ENCODE measurements at regions not wholly inside any gene's neighbourhood (a gene's known extent, or its start where the extent isn't known, plus 50 kb on each side); places are given as distances from the start of the nearest gene placed in this dataset.

DNA sequence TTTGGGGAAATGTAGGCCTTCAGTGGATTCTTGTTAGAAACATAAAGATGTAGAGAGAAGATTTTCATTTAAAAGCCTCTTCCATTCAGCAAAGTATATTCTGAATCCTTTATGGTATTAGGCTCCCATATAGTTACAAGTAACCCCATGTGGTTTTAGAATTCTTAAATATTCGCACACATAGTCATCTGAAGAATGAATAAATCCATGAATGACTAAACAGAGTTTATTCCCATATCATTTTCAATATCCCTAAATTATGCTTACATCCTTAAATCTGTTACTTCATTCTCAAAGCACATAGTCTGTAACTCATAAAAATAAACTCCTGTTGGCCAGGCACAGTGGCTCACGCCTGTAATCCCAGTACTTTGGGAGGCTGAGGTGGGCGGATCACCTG lies 962.1 kb downstream of the KCNJ18 start:
- Mint-ChIP-seq H3K9me3 (ENCODE audit: unreplicated experiment) (peaks cover 5% of the 10 kb centered on the region), H3K27me3 (ENCODE audit: unreplicated experiment) (no peaks in the 10 kb centered on the region), H3K36me3 (ENCODE audit: low read depth, unreplicated experiment) (peaks cover 4% of the 10 kb centered on the region), H3K4me1 (ENCODE audit: unreplicated experiment) (no peaks in the 10 kb centered on the region), H3K4me3 (ENCODE audit: unreplicated experiment) (no peak overlapping the region), H3K27ac (ENCODE audit: unreplicated experiment) (no peak overlapping the region)
- TF ChIP-seq, protein P1, sequence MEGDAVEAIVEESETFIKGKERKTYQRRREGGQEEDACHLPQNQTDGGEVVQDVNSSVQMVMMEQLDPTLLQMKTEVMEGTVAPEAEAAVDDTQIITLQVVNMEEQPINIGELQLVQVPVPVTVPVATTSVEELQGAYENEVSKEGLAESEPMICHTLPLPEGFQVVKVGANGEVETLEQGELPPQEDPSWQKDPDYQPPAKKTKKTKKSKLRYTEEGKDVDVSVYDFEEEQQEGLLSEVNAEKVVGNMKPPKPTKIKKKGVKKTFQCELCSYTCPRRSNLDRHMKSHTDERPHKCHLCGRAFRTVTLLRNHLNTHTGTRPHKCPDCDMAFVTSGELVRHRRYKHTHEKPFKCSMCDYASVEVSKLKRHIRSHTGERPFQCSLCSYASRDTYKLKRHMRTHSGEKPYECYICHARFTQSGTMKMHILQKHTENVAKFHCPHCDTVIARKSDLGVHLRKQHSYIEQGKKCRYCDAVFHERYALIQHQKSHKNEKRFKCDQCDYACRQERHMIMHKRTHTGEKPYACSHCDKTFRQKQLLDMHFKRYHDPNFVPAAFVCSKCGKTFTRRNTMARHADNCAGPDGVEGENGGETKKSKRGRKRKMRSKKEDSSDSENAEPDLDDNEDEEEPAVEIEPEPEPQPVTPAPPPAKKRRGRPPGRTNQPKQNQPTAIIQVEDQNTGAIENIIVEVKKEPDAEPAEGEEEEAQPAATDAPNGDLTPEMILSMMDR (IDR thresholded peaks at IDR 0.05; ENCODE audit: unreplicated experiment): no peak
- DNase-seq (ENCODE audit: low spot score): no peak

GRCh38 chr17:22669721-22670120 lies 977.4 kb downstream of the KCNJ18 start:
- peaks cover 28% of the 10 kb centered on the region for H3K9me3 Mint-ChIP-seq (ENCODE audit: unreplicated experiment)
- DNase-seq (ENCODE audit: low spot score): no peak
- H3K4me1 Mint-ChIP-seq (ENCODE audit: unreplicated experiment): no peaks in the 10 kb centered on the region
- H3K27ac Mint-ChIP-seq (ENCODE audit: unreplicated experiment): no peak overlapping the region
- H3K4me3 Mint-ChIP-seq (ENCODE audit: unreplicated experiment): no peak overlapping the region
- H3K36me3 Mint-ChIP-seq (ENCODE audit: low read depth, unreplicated experiment): peaks cover 13% of the 10 kb centered on the region
- H3K27me3 Mint-ChIP-seq (ENCODE audit: unreplicated experiment): peaks cover 5% of the 10 kb centered on the region
- TF ChIP-seq, protein P1 (IDR thresholded peaks at IDR 0.05; ENCODE audit: unreplicated experiment): no peak

- no peak for DNase-seq (ENCODE audit: low spot score)
- peaks cover 13% of the 10 kb centered on the region for H3K36me3 Mint-ChIP-seq (ENCODE audit: low read depth, unreplicated experiment)
- TF ChIP-seq, protein P1 (IDR thresholded peaks at IDR 0.05; ENCODE audit: unreplicated experiment): no peak
- no peak overlapping the region for H3K27ac Mint-ChIP-seq (ENCODE audit: unreplicated experiment)
- no peak overlapping the region for H3K4me3 Mint-ChIP-seq (ENCODE audit: unreplicated experiment)
- no peaks in the 10 kb centered on the region for H3K4me1 Mint-ChIP-seq (ENCODE audit: unreplicated experiment)
- peaks cover 36% of the 10 kb centered on the region for H3K9me3 Mint-ChIP-seq (ENCODE audit: unreplicated experiment)
- H3K27me3 Mint-ChIP-seq (ENCODE audit: unreplicated experiment): peaks cover 5% of the 10 kb centered on the region
Observed at GRCh38 chr17:22671110-22671509, 978.8 kb downstream of the KCNJ18 start.

DNA sequence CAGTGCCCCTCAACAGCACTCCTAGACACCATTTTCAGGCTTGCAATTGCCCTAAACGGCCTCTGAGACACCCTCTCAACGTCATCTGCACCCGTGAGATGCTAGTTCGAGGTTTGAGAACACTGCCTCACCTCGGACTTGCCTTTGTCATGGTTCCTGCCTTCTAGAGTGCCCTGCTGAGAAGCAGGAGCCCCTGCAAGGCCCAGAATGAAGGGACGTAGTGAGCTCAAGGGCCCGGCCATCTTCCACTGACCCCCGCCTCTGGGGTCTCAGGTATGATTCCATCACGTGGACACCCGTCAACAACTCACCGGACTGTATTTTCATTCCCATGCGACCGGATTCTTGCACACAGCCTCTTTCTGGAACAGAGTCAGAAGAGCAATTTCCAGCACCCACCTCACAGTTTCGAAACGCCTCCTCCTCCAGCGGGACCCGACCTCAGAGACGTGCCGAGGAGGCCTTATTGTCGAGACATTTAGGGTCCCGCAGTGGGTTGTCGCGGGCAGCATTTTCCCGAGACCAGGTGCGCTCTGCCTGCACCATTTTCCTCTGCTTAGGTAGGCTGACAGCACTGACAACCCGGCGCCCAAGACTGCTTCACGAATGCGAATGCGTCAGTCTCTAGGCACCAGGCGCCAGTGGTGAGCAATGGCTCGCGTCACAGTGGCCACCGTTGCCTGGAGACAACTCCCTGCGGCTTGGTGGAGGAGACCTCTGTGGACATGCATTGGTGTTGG lies 999.9 kb downstream of the KCNJ18 start:
- no peak overlapping the region for H3K27ac Mint-ChIP-seq (ENCODE audit: unreplicated experiment)
- peaks cover 40% of the 10 kb centered on the region for H3K9me3 Mint-ChIP-seq (ENCODE audit: unreplicated experiment)

DNA sequence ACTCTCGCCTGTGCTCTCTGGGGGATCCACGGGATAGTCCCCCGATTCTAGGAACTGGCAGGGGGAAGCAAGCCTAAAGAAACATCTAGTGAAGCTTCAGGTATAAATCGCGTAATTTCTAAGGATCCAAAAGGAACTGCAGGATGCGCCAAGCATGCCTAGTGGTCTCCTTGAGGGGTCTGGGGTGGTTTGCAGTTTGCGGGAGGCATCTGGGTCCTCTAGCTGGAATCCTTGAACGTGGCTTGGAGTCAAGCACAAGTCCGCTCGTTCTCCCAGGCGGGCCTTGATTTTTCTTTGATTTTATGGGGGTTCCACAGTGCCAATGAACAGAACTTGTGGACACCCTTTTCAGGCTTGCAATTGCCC lies 1000.5 kb downstream of the KCNJ18 start:
- DNase-seq (ENCODE audit: low spot score): no peak
- H3K36me3 Mint-ChIP-seq (ENCODE audit: low read depth, unreplicated experiment): peaks cover 10% of the 10 kb centered on the region
- peaks cover 15% of the 10 kb centered on the region for H3K27me3 Mint-ChIP-seq (ENCODE audit: unreplicated experiment)
- no peak overlapping the region for H3K27ac Mint-ChIP-seq (ENCODE audit: unreplicated experiment)
- H3K9me3 Mint-ChIP-seq (ENCODE audit: unreplicated experiment): peaks cover 40% of the 10 kb centered on the region
- TF ChIP-seq, protein P1 (IDR thresholded peaks at IDR 0.05; ENCODE audit: unreplicated experiment): no peak
- H3K4me3 Mint-ChIP-seq (ENCODE audit: unreplicated experiment): no peak overlapping the region
- H3K4me1 Mint-ChIP-seq (ENCODE audit: unreplicated experiment): no peaks in the 10 kb centered on the region

More for the DNA sequence above, 999.9 kb downstream of the KCNJ18 start:
- H3K4me3 Mint-ChIP-seq (ENCODE audit: unreplicated experiment): no peak overlapping the region
- H3K4me1 Mint-ChIP-seq (ENCODE audit: unreplicated experiment): no peaks in the 10 kb centered on the region
- H3K36me3 Mint-ChIP-seq (ENCODE audit: low read depth, unreplicated experiment): peaks cover 10% of the 10 kb centered on the region
- TF ChIP-seq, protein P1 (IDR thresholded peaks at IDR 0.05; ENCODE audit: unreplicated experiment): no peak
- peaks cover 15% of the 10 kb centered on the region for H3K27me3 Mint-ChIP-seq (ENCODE audit: unreplicated experiment)
- no peak for DNase-seq (ENCODE audit: low spot score)

Measured in endothelial cell (in vitro differentiated cells).